ENCODE measurements at regions not wholly inside any gene's neighbourhood (a gene's known extent, or its start where the extent isn't known, plus 50 kb on each side); places are given as distances from the start of the nearest gene placed in this dataset.

GRCh38 chr5:20262896-20263295 is 274.9 kb upstream of the CDH18 start:
- CTCF ChIA-PET, result no interaction called here
- Histone ChIP-seq H3K4me1 (ENCODE audit: control insufficient read depth, insufficient read depth, low read length) (no peaks in the 10 kb centered on the region), H3K4me3 (ENCODE audit: low read depth in 2 of 2, low read length in 2 of 2) (no peak overlapping the region), H3K27ac (ENCODE audit: low read length) (no peak overlapping the region), H3K27me3 (ENCODE audit: control insufficient read depth, insufficient read depth, low read length) (no peaks in the 10 kb centered on the region), H3K9me3 (ENCODE audit: control insufficient read depth, insufficient read depth, low read depth, low read length) (no peaks in the 10 kb centered on the region), H3K36me3 (ENCODE audit: control insufficient read depth, insufficient read depth, low read length) (no peaks in the 10 kb centered on the region)
- DNase-seq (ENCODE audit: low read depth, low spot score) (no peak), ATAC-seq (no peak)
- in situ Hi-C loops (cut with HindIII; ENCODE audit: low pct_unique_long_range_greater_than_20kb, low sequenced_read_pairs) (no loop called here), intact Hi-C loops (cut with micrococcal nuclease; ENCODE audit: unreplicated experiment) (no loop called here)
- no TSS peak for BruUV-seq (replicated peaks)
- POLR2A ChIA-PET, result no interaction called here
- TF ChIP-seq CTCF (IDR thresholded peaks at IDR 0.05) (no peak), POLR2AphosphoS5 (IDR thresholded peaks at IDR 0.05; ENCODE audit: low read depth, low read length) (no peak), SIN3A (IDR thresholded peaks at IDR 0.05; ENCODE audit: borderline replicate concordance, insufficient read depth, low read depth, low read length) (no peak), TCF7L2 (IDR thresholded peaks at IDR 0.05; ENCODE audit: low read depth, low read length) (no peak), REST (IDR thresholded peaks at IDR 0.05; ENCODE audit: insufficient read depth in 1 of 2, low read depth in 2 of 2, low read length in 1 of 2) (no peak)

GRCh38 chr5:20254748-20255147 is 266.7 kb upstream of the CDH18 start:
- Histone ChIP-seq H3K9me3 (ENCODE audit: control insufficient read depth, insufficient read depth, low read depth, low read length) (no peaks in the 10 kb centered on the region), H3K4me3 (ENCODE audit: low read depth in 2 of 2, low read length in 2 of 2) (no peak overlapping the region), H3K36me3 (ENCODE audit: control insufficient read depth, insufficient read depth, low read length) (no peaks in the 10 kb centered on the region), H3K4me1 (ENCODE audit: control insufficient read depth, insufficient read depth, low read length) (no peaks in the 10 kb centered on the region), H3K27me3 (ENCODE audit: control insufficient read depth, insufficient read depth, low read length) (no peaks in the 10 kb centered on the region), H3K27ac (ENCODE audit: low read length) (no peak overlapping the region)
- ChIA-PET CTCF (no interaction called here), POLR2A (no interaction called here)
- no TSS peak for BruUV-seq (replicated peaks)
- no peak for DNase-seq (ENCODE audit: low read depth, low spot score)
- intact Hi-C loops (cut with micrococcal nuclease; ENCODE audit: unreplicated experiment), result no loop called here
- no peak for ATAC-seq
- in situ Hi-C loops (cut with HindIII; ENCODE audit: low pct_unique_long_range_greater_than_20kb, low sequenced_read_pairs), result no loop called here
- TF ChIP-seq TCF7L2 (IDR thresholded peaks at IDR 0.05; ENCODE audit: low read depth, low read length) (no peak), SIN3A (IDR thresholded peaks at IDR 0.05; ENCODE audit: borderline replicate concordance, insufficient read depth, low read depth, low read length) (no peak), REST (IDR thresholded peaks at IDR 0.05; ENCODE audit: insufficient read depth in 1 of 2, low read depth in 2 of 2, low read length in 1 of 2) (no peak), CTCF (IDR thresholded peaks at IDR 0.05) (no peak)
